AG04449 (cell line): ENCODE measurements at regions not wholly inside any gene's neighbourhood (a gene's known extent, or its start where the extent isn't known, plus 50 kb on each side); places are given as distances from the start of the nearest gene placed in this dataset.
A peak's percentile ranks its signal among the peaks of the same experiment; 100 is the strongest.

Experiments
- CTCF ChIA-PET: fragments of 350-600 bp; formaldehyde crosslinking; extraction: SDS; loops from one replicate; lab custom pipeline; 2021; ENCODE audit warnings: antibody characterized with exemption; lab: Yijun Ruan, JAX
- POLR2A ChIA-PET: fragments of 400-600, 350-600 bp; formaldehyde crosslinking; extraction: SDS; loops from one replicate; lab custom pipeline; 2020; ENCODE audit warnings: antibody characterized with exemption, inconsistent platforms; lab: Yijun Ruan, JAX
- DNase-seq: peaks from one replicate; pipeline ENCODE4 v3.0.0-alpha.2; 2010; ENCODE audit warnings: low read depth, low spot score
- H3K4me3 ChIP-seq: 2 replicates; pipeline ENCODE4 v1.5.1; 2011; ENCODE audit warnings: low read depth, mild to moderate bottlenecking, control low read depth, low read length
- TF ChIP-seq, protein P1 (sequence below): IDR thresholded peaks from one replicate; pipeline ENCODE4 v1.5.1; 2011; ENCODE audit warnings: mild to moderate bottlenecking, moderate library complexity, low read length, control low read depth, inconsistent platforms; ENCODE audit not compliant: insufficient read depth; ENCODE audit errors: missing control alignments

GRCh38 chr15:39227001-39227400 lies 353.9 kb upstream of the THBS1 start:
- no peak for DNase-seq
- no peak overlapping the region for H3K4me3 ChIP-seq
- POLR2A ChIA-PET: no interaction called here
- TF ChIP-seq, protein P1, sequence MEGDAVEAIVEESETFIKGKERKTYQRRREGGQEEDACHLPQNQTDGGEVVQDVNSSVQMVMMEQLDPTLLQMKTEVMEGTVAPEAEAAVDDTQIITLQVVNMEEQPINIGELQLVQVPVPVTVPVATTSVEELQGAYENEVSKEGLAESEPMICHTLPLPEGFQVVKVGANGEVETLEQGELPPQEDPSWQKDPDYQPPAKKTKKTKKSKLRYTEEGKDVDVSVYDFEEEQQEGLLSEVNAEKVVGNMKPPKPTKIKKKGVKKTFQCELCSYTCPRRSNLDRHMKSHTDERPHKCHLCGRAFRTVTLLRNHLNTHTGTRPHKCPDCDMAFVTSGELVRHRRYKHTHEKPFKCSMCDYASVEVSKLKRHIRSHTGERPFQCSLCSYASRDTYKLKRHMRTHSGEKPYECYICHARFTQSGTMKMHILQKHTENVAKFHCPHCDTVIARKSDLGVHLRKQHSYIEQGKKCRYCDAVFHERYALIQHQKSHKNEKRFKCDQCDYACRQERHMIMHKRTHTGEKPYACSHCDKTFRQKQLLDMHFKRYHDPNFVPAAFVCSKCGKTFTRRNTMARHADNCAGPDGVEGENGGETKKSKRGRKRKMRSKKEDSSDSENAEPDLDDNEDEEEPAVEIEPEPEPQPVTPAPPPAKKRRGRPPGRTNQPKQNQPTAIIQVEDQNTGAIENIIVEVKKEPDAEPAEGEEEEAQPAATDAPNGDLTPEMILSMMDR: no peak
- CTCF ChIA-PET: no interaction called here

DNA sequence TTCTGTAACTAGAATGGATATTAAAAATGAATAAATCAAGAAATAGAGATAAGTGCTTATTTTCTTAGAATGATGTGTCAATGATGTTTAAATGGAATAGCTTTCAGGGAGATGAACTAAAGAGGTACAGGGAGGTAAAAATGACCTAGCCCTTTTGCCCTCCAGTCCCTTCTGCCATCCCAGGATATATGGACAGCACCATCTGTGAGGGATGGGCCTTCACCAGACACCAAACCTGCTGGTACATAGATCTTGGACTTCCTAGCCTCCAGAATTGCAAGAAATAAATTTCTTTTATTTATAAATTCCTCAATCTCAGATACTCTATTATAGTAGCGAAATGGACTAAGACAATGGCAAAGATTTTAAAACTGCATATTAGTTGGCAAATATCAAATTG lies 352.0 kb upstream of the THBS1 start:
- ChIA-PET POLR2A (no interaction called here), CTCF (no interaction called here)
- no peak overlapping the region for H3K4me3 ChIP-seq
- no peak for DNase-seq
- TF ChIP-seq, protein P1: no peak

- TF ChIP-seq, protein P1: no peak
- ChIA-PET CTCF (no interaction called here), POLR2A (no interaction called here)
- no peak overlapping the region for H3K4me3 ChIP-seq
- DNase-seq: no peak
These were observed 350.5 kb upstream of the THBS1 start for GRCh38 chr15:39230205-39230907.

- no peak for DNase-seq
- H3K4me3 ChIP-seq: no peak overlapping the region
- TF ChIP-seq, protein P1: no peak
- ChIA-PET POLR2A (no interaction called here), CTCF (no interaction called here)
These were observed 350.0 kb upstream of the THBS1 start for GRCh38 chr15:39230908-39231285.

- CTCF ChIA-PET: no interaction called here
- POLR2A ChIA-PET: interaction anchor here (1.4 kb wide), 1 partner anchor 349 kb away, joined by 8 read pairs; the partner anchor contains the start of gene THBS1
These were observed 348.4 kb upstream of the THBS1 start for GRCh38 chr15:39232512-39232911.

More at GRCh38 chr15:39232512-39232911, 348.4 kb upstream of the THBS1 start:
- DNase-seq: peak; percentile 69
- TF ChIP-seq, protein P1: no peak
- no peak overlapping the region for H3K4me3 ChIP-seq
